HG03354 (cell line): ENCODE measurements at regions not wholly inside any gene's neighbourhood (a gene's known extent, or its start where the extent isn't known, plus 50 kb on each side); places are given as distances from the start of the nearest gene placed in this dataset.
"Not testable (repeated sequence)": the region's sequence is repeated elsewhere in the genome, so short reads cannot be mapped to it uniquely, and the experiment has no call there.

ENCODE experiments used
- ATAC-seq: cut with Tn5 transposase; IDR thresholded peaks from one replicate; pipeline ENCODE4 v1.9.1; 2021; ENCODE audit warnings: mild to moderate bottlenecking; ENCODE audit not compliant: unreplicated experiment, poor library complexity, severe bottlenecking

DNA sequence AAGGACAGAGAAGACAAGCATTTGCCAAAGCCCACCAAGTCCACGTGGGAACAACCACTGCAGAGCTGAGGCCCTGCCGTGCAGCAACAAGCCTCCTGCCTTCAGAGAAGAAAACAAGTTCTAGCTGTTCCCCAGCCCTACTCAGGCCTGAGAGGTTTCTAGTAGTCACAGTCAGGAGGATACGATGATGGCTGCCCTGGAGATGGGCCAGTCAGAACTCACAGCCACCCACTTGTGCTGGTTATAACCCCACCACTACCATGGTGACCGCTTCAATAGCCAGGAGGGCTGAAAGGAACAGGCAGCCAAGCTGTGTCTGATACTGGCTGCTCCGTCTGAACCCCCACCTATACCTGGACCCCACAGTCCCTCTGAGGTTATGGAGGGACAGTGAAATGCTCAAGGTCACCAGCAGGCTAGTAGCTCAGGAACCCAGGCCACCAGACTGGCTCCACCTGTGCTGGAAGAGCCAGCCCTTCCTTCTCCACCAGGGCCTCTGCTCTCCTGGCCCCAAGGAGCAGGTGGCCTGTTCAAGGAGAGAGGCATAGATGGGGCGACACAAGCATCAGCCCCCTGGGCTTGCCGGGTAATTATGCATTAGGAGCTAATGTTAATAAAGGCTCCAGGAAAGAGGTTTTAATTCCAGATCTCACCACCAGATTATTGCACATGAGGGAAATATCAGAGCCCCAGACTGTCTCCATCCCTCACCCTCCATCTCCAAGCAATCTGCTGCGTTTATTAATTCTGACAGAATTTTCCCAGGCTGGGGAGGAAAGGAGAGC, 125.8 kb upstream of the PCBD1 start:
- no peak for ATAC-seq

DNA sequence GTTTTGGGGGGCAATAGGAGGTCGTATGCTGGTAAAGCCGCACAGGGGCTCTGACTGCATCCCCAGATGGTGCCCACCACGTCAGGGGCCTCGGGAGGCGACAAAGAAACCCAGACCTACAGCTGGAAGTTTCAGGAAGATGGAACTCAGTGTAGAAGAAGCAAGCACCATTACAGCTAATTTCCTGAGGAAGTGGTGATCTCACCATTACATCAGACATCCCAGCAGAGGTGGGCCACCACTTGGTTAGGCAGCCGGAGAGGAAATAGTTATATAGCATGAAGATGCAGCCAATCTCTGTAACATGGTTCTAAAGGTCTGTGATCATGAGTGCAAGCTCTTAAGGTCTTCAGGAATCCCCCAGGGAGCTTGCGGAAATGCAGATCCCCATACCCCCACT, 127.3 kb upstream of the PCBD1 start:
- ATAC-seq = no peak

DNA sequence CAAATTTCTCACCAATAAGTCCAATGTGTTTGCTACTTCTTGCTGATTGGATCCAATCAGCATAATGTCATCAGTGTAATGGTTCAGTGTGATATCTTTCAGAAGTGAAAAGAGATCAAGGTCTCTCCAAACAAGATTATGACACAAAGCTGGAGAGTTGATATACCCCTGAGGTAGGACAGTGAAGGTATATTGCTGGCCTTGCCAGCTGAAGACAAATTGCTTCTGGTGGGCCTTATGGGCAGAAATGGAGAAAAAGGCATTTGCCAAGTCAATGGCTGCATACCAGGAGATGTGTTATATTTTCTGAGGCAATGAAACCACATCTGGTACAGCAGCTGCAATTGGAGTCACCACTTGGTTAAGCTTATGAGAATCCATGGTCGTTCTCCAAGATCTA, 131.7 kb upstream of the PCBD1 start:
- not testable (repeated sequence) for ATAC-seq

DNA sequence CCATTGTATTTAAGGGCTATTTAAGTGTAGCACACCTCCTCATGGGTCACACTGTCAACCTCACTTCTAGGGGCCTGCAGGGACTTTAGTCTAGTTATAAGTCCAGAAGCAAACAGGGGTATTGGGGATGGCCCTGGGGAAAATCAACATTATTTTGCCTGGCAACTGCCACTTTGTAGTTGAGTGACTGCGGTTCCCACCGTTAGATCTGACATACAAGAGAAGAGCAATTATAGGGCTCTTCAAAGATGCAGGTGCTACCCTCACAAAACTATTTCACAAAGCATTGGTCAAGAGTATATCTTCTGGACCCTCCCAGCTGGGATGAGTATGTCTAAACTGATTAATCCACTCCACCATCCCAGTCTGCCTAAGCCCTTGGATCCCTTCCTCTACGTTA, 133.0 kb upstream of the PCBD1 start:
- no peak for ATAC-seq

DNA sequence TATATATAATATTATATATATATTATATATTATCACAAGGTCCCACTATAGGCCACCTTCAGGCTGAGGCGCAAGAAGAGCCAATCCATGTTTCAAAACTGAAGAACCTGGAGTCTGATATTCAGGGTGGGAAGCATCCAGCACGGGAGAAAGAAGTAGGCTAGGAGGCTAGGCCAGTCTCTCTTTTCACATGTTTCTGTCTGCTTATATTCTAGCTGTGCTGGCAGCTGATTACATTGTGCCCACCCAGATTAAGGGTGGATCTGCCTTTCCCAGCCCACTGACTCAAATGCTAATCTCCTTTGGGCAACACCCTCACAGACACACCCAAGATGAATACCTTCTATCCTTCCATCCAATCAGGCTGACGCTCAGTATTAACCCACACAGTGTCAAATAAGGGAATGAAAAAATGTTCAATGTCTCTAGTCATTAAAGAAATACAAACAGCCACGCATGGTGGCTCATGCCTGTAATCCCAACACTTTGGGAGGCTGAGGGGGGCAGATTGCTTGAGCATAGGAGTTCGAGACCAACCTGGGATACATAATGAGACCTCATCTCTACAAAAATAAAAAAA, 135.4 kb upstream of the PCBD1 start:
- ATAC-seq = no peak

DNA sequence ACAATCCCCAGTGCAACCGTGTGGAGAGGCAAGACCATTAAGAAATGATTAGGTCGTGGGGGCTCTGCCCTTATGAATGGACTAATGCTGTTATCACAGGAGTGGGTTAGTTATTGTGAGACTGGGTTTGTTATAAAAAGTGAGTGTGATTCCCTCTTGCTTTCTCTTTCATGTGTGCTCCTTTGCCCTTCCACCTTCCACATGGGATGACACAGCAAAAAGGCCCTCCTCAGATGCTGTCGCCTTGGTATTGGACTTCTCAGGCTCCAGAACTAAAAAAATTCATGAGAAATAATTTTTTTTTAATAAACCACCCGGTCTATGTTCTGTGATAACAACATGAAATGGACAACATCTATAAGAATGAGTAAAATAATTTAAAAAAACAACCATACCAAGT, 136.1 kb upstream of the PCBD1 start:
- no peak for ATAC-seq

DNA sequence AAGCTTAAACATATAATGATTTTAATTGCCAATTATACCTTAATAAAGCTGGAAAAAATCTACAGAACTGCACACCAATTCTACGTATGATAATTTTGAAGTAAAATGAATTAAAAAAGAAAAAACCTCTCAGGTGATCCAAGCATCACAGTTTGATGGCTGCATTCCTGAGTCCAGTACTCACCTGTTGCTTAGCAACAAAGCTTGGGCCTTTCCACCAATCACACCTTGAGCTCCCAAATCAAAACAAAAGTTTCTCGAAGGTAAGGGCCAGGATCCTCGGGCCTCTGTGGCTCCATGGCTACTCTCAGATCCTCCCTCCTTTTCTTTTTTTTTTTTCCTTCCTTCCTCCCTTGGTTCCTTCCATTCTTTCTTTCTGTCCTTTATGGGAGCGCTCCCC, 137.2 kb upstream of the PCBD1 start:
- ATAC-seq = no peak

DNA sequence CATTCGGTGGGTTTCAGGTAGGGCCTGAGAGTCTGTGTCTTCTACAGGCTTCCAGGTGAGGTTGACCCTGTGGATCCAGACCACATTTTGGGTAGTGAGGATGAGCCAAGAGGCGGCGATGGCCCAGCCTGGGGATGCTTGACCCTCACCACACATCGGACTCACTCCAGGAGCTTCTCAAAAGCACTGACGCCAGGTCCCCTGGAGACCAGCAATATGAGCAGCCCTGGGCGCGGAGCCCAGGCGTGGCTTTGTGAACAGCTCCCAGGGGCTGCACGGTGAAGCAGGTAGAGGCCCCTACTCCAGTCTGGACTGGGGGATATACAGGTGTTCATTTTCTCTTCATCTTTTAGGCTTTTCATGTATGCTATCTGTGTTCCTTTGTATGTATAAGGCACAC, 139.7 kb upstream of the PCBD1 start:
- no peak for ATAC-seq

DNA sequence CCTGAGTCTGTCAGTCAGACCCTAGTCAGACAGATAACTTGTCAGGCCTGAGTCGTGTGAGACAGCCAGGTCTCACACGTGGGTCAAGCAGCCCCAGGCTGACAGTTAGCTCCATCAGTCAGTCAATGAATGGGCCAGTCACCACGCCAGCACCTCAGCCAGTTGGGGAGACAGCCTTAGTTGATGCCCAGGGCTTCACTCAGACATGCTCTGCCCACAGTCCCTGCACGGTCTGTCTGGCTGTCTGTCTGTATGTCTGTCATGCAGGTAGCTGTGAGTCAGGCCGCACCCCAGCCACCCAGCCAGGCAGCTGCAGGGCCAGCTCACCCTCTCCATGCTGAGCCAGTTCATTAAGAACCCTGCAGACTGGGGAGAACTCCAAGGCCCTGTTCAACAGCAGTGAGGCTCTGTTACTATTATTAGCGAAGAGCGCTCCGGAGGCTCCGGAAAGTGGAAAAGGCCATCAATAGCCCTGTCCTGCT, 141.1 kb upstream of the PCBD1 start:
- ATAC-seq = no peak

DNA sequence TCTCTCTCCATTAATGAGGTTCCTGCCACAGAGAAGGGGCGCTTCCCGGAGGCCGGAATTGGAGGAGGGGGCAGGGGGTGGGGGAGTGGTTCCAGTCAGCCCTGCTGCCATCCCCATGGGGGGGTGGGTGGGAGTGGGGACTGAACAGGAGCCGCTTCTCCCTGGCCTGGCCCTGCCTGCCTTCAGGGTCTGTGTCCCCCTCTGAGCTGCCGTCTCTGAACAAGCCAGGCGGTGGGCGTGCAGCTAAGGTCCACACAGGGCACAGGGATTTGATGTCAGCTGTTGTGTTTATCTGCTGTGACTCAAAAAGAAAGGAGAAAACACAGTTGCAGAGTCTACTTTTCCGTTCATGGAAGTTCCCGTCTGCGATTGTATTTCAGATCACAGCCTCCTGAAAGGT, 141.5 kb upstream of the PCBD1 start:
- no peak for ATAC-seq

DNA sequence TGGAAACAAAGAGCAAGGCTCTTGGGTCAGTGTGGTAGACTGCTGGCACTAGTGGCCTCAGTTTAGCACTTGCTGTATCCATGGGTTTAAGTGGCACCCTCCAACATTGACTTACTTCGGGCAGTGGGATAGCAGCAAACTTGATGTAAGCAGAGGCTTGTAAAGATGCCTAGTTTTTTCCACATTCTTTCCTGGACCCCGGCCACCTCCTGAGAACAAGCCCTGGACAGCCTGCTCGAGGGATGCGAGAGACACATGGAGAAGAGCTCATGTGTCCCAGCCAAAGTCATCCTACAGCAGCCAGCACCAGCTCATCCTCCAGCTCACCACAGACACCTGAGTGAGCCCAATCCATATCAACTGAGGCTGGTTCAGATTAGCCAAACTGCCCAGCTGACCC, 142.7 kb upstream of the PCBD1 start:
- ATAC-seq = no peak

DNA sequence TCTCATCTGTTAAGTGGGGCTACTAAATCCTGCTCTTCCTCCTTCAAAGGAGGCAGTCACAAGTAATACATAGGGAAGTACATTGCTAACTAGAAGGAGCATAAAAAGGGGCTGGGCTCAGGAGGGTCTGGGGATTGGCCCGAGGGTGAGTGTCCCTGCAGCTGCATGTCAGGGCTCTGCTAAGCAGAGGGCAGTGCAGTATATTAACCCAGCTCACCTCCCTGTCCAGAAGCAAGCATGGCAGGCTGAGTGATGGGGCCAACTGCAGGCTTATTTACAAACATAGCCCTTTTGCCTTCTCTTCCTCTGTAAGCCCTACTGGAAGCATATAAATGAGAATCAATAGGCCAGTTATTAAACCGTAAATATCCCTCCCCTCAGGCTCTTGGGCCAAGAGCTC, 143.2 kb upstream of the PCBD1 start:
- no peak for ATAC-seq

DNA sequence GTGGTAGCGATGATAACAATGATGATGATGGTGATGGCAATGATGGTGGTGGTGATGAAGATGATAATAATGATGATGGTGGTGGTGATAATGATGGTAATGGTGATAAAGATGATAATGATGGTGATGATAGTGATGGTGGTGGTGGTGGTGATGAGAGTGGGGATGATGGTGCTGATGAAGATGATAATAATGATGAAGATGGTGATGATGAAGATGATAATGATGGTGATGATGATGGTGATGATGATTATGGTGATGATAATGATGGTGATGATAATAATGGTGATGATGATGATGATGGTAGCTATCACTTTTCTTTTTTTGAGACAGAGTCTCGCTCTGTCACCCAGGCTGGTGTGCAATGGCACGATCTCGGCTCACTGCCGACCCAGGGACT, 144.5 kb upstream of the PCBD1 start:
- ATAC-seq = no peak

DNA sequence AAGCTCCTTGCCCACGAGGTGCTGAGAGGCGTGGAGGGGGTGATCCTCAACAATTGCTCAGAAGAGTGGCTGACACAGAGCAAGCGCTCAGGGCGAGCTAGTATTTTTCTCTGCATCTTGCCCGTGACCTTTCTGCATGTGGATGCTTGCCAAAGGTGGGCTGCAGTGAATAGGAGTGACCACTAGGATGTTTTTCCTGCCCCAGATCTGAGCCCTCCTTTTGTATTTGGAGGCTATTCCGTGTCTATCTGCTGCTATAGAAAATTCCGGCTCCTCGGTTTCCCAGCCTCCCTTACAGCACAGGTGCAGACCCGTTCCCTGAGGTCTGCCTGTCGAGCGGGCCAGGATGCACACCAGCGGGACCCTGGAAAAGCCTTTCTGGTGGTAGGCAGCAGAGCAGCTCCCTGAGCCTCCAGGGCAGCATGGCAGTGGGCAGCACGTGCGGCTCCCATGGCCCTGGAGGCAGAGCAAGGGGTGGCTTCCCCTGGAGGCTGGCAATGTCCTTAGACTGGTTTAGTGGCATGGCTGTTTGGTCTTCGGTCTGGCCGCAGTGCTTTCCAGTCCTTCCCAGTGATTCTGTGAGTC, 145.1 kb upstream of the PCBD1 start:
- ATAC-seq = no peak

DNA sequence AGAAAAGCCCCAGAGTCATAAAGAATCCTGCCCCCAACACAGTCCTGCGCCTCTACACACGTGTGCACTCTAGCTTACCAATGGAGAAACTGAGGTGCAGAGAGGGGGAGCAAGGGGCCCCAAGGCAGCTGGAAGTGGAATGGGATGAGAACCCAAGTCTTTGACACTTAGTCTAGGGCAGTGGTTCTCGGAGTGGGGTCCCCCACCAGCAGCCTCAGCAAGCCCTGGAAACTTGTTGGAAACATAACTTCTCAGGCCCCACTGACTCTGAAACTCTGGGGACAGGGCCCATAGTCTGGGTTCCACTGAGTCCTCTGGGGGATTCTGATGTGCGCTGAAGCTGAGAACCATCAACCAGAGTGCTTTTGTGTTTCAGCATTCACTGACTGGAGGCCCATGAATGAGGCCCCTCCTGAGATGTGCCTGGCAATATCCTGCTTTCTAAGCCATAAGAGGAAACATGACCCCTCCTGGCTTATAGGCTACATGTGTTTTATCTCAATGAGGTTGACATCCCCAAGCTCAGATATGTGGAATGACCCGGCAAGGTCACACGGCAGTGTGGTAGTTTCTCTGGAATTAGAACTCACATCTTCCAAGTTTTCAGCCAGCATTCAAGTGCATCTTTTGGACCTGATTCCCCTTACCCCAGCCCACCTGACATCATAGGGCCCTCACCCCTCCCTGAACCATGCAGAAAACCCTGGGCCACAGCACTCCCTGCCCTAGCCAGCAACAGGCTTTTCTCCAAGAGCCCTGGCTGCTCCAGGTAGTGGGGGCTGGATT, 147.3 kb upstream of the PCBD1 start:
- ATAC-seq = no peak

DNA sequence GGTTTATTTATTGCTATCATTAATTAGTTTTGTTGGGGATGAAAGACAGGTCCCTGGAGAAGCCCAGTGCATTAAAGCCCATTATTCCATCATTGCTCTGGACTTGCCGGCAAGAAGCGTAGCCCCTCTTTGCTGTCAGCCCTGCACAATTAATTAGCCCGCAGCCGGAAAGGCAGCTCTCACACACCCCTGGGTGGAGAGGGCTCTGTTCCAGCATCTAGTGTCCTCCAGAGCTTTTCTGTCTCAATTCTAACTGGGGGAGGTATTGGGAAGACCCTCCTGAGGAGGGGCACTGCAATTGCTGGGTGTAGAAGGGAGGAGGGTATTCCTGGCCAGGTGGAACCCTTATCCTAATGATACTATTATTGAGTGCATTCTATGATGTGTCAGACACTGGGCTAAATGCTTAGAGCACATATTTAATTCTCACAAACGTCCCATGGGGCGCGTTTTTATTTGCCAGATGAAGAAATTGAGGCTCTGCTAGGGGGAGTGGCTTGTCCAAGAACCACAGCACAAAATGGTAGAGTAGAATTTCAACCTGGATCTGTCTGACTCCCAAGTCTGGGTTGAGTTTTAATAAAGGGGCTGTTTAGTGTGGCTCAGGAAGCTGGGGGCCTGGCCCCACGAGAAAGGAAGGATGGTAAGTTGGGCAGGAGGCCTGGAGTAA, 148.1 kb upstream of the PCBD1 start:
- ATAC-seq = no peak

DNA sequence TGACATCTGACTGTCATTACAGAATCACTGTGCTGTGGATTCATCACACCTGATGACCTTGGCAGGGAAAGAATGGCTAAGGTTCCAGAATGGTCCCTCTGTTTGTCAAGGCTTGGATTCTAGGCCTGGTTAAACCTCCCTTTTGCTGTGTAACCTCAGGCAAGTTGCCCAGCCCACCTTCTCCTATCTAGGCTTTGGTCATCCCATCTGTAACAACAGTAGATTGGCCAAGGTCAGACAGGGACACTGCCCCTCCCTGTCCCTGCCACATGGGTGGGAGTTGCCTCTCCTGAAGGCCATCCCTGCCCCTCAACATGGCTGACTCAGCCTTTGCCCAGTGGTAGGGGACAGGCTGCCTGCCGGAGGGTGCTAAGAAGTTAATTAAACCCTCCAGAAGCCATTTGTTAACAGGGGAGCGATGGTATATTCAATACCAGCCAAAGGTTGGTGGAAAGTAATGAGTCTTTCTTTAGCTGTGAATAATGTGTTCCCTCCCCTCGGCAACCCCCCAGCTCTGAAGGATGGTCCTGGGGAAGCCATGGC, 149.8 kb upstream of the PCBD1 start:
- ATAC-seq = no peak

DNA sequence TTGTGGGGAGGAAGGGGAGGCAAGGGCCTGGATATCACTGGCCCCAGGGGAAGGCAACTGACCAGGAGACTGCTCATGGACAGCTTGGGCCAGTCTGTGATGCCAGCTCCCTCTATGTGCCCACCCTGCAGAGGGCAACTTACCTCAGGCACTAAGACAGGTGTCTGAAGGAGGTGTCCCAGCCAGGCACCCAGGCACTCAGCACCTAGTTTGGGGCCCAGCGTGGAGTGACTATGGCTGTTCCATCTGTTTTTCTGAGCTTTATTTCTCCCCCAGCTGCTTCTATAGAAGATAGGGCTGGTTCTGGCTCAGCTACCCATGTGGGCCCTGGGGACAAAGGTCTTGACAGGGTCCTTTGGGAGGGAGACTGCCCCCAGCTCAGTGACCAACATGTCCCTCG, 150.6 kb upstream of the PCBD1 start:
- ATAC-seq = no peak

DNA sequence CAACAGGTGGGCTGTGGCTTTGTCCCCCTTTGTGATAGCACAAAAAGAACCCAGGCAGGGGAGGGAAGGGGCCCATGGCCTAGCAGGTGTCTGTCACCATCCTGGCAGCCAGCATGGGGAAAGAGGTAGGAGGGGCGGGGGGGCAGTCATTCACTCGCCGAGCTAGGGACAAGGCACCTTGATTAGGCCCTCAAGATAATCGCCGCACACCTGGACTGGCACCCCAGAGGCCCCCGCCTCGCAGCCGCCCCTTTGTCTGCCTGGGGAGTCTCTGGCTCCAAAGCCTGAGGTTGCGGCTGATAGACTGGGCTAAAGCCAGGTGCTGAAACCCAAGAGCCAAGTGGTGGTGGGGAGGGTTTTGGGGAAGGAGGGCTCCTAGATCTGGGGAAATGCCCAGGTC, 151.2 kb upstream of the PCBD1 start:
- no peak for ATAC-seq

DNA sequence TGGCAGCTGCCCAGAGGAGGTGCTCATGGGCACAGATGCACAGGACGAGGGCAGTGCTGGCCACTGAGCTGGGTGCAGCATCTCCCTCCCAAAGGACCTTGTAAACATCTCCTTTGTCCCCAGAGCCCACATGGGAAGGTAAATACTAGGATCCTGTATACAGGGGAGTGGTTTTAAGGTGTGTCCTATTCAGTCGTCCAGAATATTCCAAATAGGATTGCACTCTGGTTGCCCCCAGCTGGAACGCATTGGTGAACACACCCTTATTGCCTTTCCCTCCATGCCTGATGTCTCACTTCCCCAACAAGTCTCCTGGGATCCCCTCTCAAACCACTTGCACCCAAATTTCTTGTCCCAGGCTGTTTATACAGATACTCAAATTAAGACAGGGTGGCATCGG, 152.0 kb upstream of the PCBD1 start:
- no peak for ATAC-seq
